Body of pancreas (tissue), 4 donors: ENCODE measurements at regions not wholly inside any gene's neighbourhood (a gene's known extent, or its start where the extent isn't known, plus 50 kb on each side); places are given as distances from the start of the nearest gene placed in this dataset.

Source experiments
- ATAC-seq: fragments of 150-250 bp; one replicate; pipeline ENCODE4 v1.9.1; 2016
- DNase-seq, 4 donors: peaks; one replicate each; pipeline ENCODE4 v3.0.0-alpha.2; 2019
- H3K27ac ChIP-seq, 4 donors: fragments of 200-600 bp; sonication (generic); 1 replicate in 3 of 4; 2 replicates in 1 of 4; pipeline versions ENCODE4 v1.5.1 to v1.6.1; 2016 to 2019; ENCODE audit warnings: mild to moderate bottlenecking in 1 of 4, mixed read lengths in 1 of 4, moderate library complexity in 1 of 4
- H3K27me3 ChIP-seq, 2 donors: fragments of 200-600 bp; sonication (generic); one replicate each; pipeline ENCODE4 v1.6.0; 2016; ENCODE audit warnings: mild to moderate bottlenecking in 1 of 2
- H3K36me3 ChIP-seq, 2 donors: fragments of 200-600 bp; sonication (generic); replicated peaks in 1 of 2; 2 replicates each; pipeline ENCODE4 v1.5.1; 2016; ENCODE audit warnings: low read depth in 2 of 2; ENCODE audit not compliant: insufficient read depth in 1 of 2
- H3K4me1 ChIP-seq: fragments of 200-600 bp; sonication (generic); one replicate; pipeline ENCODE4 v1.6.0; 2016
- H3K4me3 ChIP-seq, 2 donors: fragments of 200-600 bp; sonication (generic); 1 replicate in 1 of 2; 2 replicates in 1 of 2; pipeline ENCODE4 v1.5.1; 2016 to 2019
- H3K9me3 ChIP-seq, 3 donors: fragments of 200-600 bp; sonication (generic); 1 replicate in 2 of 3; 2 replicates in 1 of 3; pipeline ENCODE4 v1.5.1; 2016
- CTCF ChIP-seq, 7 experiments: fragments of 450-650 bp in 4 of 7; fragments of 200-600 bp in 3 of 7; sonication (generic) in 3 of 7; IDR thresholded peaks; one replicate each; pipeline ENCODE4 v1.5.1; 2016 to 2019; ENCODE audit warnings: antibody characterized with exemption in 7 of 7
- POLR2A ChIP-seq, 3 donors: fragments of 450-650 bp; IDR thresholded peaks; one replicate each; pipeline ENCODE4 v1.6.1; 2016; ENCODE audit warnings: antibody characterized with exemption in 3 of 3, mild to moderate bottlenecking in 2 of 3
- WGBS, 2 donors: methylation state at CpG; one replicate each; pipeline ENCODE4 v1.1.5; 2017; 5-methylcytosine and 5-hydroxymethylcytosine counted together
- intact Hi-C: fragments of 100-400 bp; cut with DNase I; formaldehyde crosslinking; loops from one replicate; pipeline ENCODE4 v1.15.1; 2023

GRCh38 chr5:73370095-73370494, 78.5 kb downstream of the FOXD1 start:
- intact Hi-C loops: no loop called here
- DNase-seq: no peak

GRCh38 chr5:73369278-73369677, 79.3 kb downstream of the FOXD1 start:
- H3K4me1 ChIP-seq: no peaks in the 10 kb centered on the region
- TF ChIP-seq CTCF (IDR thresholded peaks at IDR 0.05) (no peak), POLR2A (IDR thresholded peaks at IDR 0.05) (no peak)
- H3K27ac ChIP-seq: no peak overlapping the region
- no peak overlapping the region for H3K4me3 ChIP-seq
- DNase-seq: no peak
- intact Hi-C loops: no loop called here
- ATAC-seq: no peak
- no peaks in the 10 kb centered on the region for H3K27me3 ChIP-seq
- WGBS, 2 donors: 74% methylated on average over 5 of the region's 5 CpGs
- H3K36me3 ChIP-seq: no peaks in the 10 kb centered on the region
- H3K9me3 ChIP-seq: no peaks in the 10 kb centered on the region

More at GRCh38 chr5:73370095-73370494, 78.5 kb downstream of the FOXD1 start:
- no peak for ATAC-seq
- Histone ChIP-seq H3K4me3 (no peak overlapping the region), H3K36me3 (no peaks in the 10 kb centered on the region), H3K9me3 (no peaks in the 10 kb centered on the region), H3K27me3 (no peaks in the 10 kb centered on the region), H3K27ac (no peak overlapping the region), H3K4me1 (no peaks in the 10 kb centered on the region)
- 89 to 90% methylated on average over 5 of the region's 5 CpGs for WGBS, 2 donors
- TF ChIP-seq CTCF (IDR thresholded peaks at IDR 0.05) (no peak), POLR2A (IDR thresholded peaks at IDR 0.05) (no peak)

- Histone ChIP-seq H3K4me3 (no peak overlapping the region), H3K27me3 (no peaks in the 10 kb centered on the region), H3K27ac (no peak overlapping the region), H3K9me3 (no peaks in the 10 kb centered on the region), H3K36me3 (no peaks in the 10 kb centered on the region), H3K4me1 (no peaks in the 10 kb centered on the region)
- WGBS, 2 donors: 62 to 85% methylated on average over 2 of the region's 2 CpGs
- DNase-seq (no peak), ATAC-seq (no peak)
- intact Hi-C loops: no loop called here
- no peak for TF ChIP-seq POLR2A (IDR thresholded peaks at IDR 0.05)
- no peak for TF ChIP-seq CTCF (IDR thresholded peaks at IDR 0.05)
Measured at GRCh38 chr5:73367650-73368049, 80.9 kb downstream of the FOXD1 start.

GRCh38 chr5:73365990-73366667, 82.4 kb downstream of the FOXD1 start:
- ATAC-seq: no peak
- Histone ChIP-seq H3K27ac (no peak overlapping the region), H3K9me3 (no peaks in the 10 kb centered on the region), H3K4me3 (no peak overlapping the region), H3K27me3 (no peaks in the 10 kb centered on the region), H3K4me1 (no peaks in the 10 kb centered on the region), H3K36me3 (no peaks in the 10 kb centered on the region)
- DNase-seq: no peak
- no peak for TF ChIP-seq CTCF (IDR thresholded peaks at IDR 0.05)
- no peak for TF ChIP-seq POLR2A (IDR thresholded peaks at IDR 0.05)
- intact Hi-C loops: no loop called here
- WGBS, 2 donors: 79 to 82% methylated on average over 12 of the region's 12 CpGs

GRCh38 chr5:73365301-73365853, 83.2 kb downstream of the FOXD1 start:
- Histone ChIP-seq H3K9me3 (no peaks in the 10 kb centered on the region), H3K4me1 (no peaks in the 10 kb centered on the region), H3K36me3 (no peaks in the 10 kb centered on the region), H3K4me3 (no peak overlapping the region), H3K27ac (no peak overlapping the region), H3K27me3 (no peaks in the 10 kb centered on the region)
- TF ChIP-seq CTCF (IDR thresholded peaks at IDR 0.05): no peak
- TF ChIP-seq POLR2A (IDR thresholded peaks at IDR 0.05): no peak
- ATAC-seq (no peak), DNase-seq (no peak)
- intact Hi-C loops: no loop called here
- WGBS, 2 donors: 81 to 92% methylated on average over 4 of the region's 4 CpGs
